ENCODE measurements at regions not wholly inside any gene's neighbourhood (a gene's known extent, or its start where the extent isn't known, plus 50 kb on each side); places are given as distances from the start of the nearest gene placed in this dataset.

- DNase-seq (ENCODE audit: low spot score): no peak
These were observed 54.3 kb upstream of the MAGEB2 start for GRCh38 chrX:30161043-30161442.
